ENCODE measurements at regions not wholly inside any gene's neighbourhood (a gene's known extent, or its start where the extent isn't known, plus 50 kb on each side); places are given as distances from the start of the nearest gene placed in this dataset.

- H3K27ac ChIP-seq = no peak overlapping the region
- H3K4me3 ChIP-seq = no peak overlapping the region
- no peaks in the 10 kb centered on the region for H3K4me1 ChIP-seq (ENCODE audit: insufficient read depth)
- no peaks in the 10 kb centered on the region for H3K36me3 ChIP-seq
- no peaks in the 10 kb centered on the region for H3K9me3 ChIP-seq
- DNase-seq = no peak
- intact Hi-C loops (cut with DNase I) = no loop called here
- no peak for TF ChIP-seq EP300 (IDR thresholded peaks at IDR 0.05)
- TF ChIP-seq, protein P1, sequence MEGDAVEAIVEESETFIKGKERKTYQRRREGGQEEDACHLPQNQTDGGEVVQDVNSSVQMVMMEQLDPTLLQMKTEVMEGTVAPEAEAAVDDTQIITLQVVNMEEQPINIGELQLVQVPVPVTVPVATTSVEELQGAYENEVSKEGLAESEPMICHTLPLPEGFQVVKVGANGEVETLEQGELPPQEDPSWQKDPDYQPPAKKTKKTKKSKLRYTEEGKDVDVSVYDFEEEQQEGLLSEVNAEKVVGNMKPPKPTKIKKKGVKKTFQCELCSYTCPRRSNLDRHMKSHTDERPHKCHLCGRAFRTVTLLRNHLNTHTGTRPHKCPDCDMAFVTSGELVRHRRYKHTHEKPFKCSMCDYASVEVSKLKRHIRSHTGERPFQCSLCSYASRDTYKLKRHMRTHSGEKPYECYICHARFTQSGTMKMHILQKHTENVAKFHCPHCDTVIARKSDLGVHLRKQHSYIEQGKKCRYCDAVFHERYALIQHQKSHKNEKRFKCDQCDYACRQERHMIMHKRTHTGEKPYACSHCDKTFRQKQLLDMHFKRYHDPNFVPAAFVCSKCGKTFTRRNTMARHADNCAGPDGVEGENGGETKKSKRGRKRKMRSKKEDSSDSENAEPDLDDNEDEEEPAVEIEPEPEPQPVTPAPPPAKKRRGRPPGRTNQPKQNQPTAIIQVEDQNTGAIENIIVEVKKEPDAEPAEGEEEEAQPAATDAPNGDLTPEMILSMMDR (IDR thresholded peaks at IDR 0.05) = no peak
- WGBS, 3 donors = 85 to 92% (median 87%) methylated on average over 6 of the region's 6 CpGs
- H3K27me3 ChIP-seq = no peaks in the 10 kb centered on the region
Measured at GRCh38 chr18:56256659-56257058, 381.7 kb downstream of the TXNL1 start.

DNA sequence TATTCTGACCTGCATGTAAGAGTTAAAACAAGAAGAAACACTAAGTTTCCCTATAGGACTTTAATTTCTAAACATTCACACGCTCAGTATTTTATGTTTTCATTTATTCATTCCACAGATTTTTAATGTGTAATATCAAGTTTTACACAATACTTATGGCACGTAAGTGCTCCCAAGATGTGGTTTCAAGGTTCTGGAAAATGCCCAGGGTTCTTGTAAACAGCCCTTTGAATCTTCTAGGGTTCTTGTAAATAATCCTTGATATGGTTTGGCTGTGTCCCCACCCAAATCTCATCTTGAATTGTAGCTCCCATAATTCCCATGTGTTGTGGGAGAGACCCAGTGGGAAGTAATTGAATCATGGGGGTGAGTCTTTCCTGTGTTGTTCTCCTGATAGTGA, 383.0 kb downstream of the TXNL1 start:
- WGBS, 3 donors = 39 to 56% (median 43%) methylated on average over 2 of the region's 2 CpGs
- H3K9me3 ChIP-seq = no peaks in the 10 kb centered on the region
- no peaks in the 10 kb centered on the region for H3K27me3 ChIP-seq
- TF ChIP-seq POLR2A (IDR thresholded peaks at IDR 0.05) (no peak), EP300 (IDR thresholded peaks at IDR 0.05) (no peak)
- TF ChIP-seq, protein P1 (IDR thresholded peaks at IDR 0.05) = no peak
- H3K27ac ChIP-seq = no peak overlapping the region
- H3K4me3 ChIP-seq = no peak overlapping the region
- intact Hi-C loops (cut with DNase I) = no loop called here
- no peaks in the 10 kb centered on the region for H3K36me3 ChIP-seq
- DNase-seq = no peak
- H3K4me1 ChIP-seq (ENCODE audit: insufficient read depth) = no peaks in the 10 kb centered on the region

- intact Hi-C loops (cut with DNase I) = no loop called here
- no peaks in the 10 kb centered on the region for H3K9me3 ChIP-seq
- no peaks in the 10 kb centered on the region for H3K4me1 ChIP-seq (ENCODE audit: insufficient read depth)
- WGBS, 3 donors = 97 to 100% (median 98%) methylated on average over 1 of the region's 1 CpG
- DNase-seq = no peak
- H3K27ac ChIP-seq = no peak overlapping the region
- TF ChIP-seq, protein P1 (IDR thresholded peaks at IDR 0.05) = no peak
- no peak for TF ChIP-seq POLR2A (IDR thresholded peaks at IDR 0.05)
- TF ChIP-seq EP300 (IDR thresholded peaks at IDR 0.05) = no peak
- no peak overlapping the region for H3K4me3 ChIP-seq
- H3K27me3 ChIP-seq = no peaks in the 10 kb centered on the region
- no peaks in the 10 kb centered on the region for H3K36me3 ChIP-seq
Measured at GRCh38 chr18:56252456-56252855, 385.9 kb downstream of the TXNL1 start.

GRCh38 chr18:56248610-56249235, 389.7 kb downstream of the TXNL1 start:
- Histone ChIP-seq H3K36me3 (no peaks in the 10 kb centered on the region), H3K4me1 (ENCODE audit: insufficient read depth) (no peaks in the 10 kb centered on the region), H3K4me3 (no peak overlapping the region), H3K9me3 (no peaks in the 10 kb centered on the region), H3K27me3 (no peaks in the 10 kb centered on the region), H3K27ac (no peak overlapping the region)
- no peak for DNase-seq
- TF ChIP-seq EP300 (IDR thresholded peaks at IDR 0.05) (no peak), POLR2A (IDR thresholded peaks at IDR 0.05) (no peak)
- TF ChIP-seq, protein P1 (IDR thresholded peaks at IDR 0.05) = no peak
- WGBS, 3 donors = 76 to 81% (median 77%) methylated on average over 4 of the region's 4 CpGs
- intact Hi-C loops (cut with DNase I) = no loop called here

Data from ovary (tissue), 7 donors.